ENCODE measurements at regions not wholly inside any gene's neighbourhood (a gene's known extent, or its start where the extent isn't known, plus 50 kb on each side); places are given as distances from the start of the nearest gene placed in this dataset.

DNA sequence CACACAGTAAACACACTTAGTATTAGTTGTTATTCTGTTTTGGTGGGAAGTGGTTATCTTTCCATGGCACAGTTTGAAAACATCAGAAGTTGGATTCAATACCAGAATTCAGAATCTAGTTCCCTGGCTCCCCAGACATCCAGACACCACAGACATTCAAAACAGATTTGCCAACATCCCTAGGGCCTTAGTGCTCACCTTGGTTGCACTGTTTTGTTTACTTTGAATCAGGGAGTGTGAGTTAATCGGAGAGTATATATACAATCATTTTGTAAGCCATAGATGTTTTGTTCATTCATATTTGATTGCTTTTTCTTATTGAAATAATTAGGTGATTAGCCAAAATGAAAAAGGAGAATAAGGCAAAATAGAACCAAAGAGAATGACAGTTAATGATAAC is 324.7 kb upstream of the CLNK start:
- Histone ChIP-seq H3K36me3 (no peaks in the 10 kb centered on the region), H3K27me3 (no peaks in the 10 kb centered on the region), H3K27ac (no peak overlapping the region), H3K4me1 (no peaks in the 10 kb centered on the region), H3K9me3 (peaks cover 0 to 11% (median 0%) of the 10 kb centered on the region in 3 donors), H3K4me3 (no peak overlapping the region)
- TF ChIP-seq POLR2A (IDR thresholded peaks at IDR 0.05) (no peak), EP300 (IDR thresholded peaks at IDR 0.05) (no peak)
- TF ChIP-seq, protein P1, sequence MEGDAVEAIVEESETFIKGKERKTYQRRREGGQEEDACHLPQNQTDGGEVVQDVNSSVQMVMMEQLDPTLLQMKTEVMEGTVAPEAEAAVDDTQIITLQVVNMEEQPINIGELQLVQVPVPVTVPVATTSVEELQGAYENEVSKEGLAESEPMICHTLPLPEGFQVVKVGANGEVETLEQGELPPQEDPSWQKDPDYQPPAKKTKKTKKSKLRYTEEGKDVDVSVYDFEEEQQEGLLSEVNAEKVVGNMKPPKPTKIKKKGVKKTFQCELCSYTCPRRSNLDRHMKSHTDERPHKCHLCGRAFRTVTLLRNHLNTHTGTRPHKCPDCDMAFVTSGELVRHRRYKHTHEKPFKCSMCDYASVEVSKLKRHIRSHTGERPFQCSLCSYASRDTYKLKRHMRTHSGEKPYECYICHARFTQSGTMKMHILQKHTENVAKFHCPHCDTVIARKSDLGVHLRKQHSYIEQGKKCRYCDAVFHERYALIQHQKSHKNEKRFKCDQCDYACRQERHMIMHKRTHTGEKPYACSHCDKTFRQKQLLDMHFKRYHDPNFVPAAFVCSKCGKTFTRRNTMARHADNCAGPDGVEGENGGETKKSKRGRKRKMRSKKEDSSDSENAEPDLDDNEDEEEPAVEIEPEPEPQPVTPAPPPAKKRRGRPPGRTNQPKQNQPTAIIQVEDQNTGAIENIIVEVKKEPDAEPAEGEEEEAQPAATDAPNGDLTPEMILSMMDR (IDR thresholded peaks at IDR 0.05): no peak
- no peak for ATAC-seq
- WGBS, 2 donors (ENCODE audit: low coverage in 1 of 2): 33% methylated on average over 1 of the region's 1 CpG

DNA sequence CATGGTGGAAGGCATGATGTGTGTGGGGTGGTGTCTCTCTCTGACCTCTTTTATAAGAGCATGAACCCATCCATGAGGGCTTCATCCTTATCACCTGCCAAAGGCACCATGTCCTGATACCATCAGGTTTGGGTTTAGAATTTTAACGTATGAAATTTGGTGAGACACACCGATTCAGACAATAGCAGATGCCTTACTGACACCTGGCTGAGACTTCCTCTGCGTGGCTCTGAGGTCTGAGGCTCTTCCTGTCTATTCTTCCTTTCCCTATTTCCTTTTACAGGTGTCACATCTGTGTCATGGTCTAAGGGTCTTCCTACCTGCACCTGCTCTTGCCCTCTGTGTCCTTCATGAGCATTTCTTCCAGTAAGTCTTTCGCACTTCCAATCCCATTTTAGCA is 320.7 kb upstream of the CLNK start:
- ATAC-seq: no peak
- WGBS, 2 donors (ENCODE audit: low coverage in 1 of 2): 85 to 88% methylated on average over 4 of the region's 4 CpGs
- Histone ChIP-seq H3K4me3 (no peak overlapping the region), H3K27me3 (no peaks in the 10 kb centered on the region), H3K9me3 (peaks cover 0 to 11% (median 0%) of the 10 kb centered on the region in 3 donors), H3K36me3 (no peaks in the 10 kb centered on the region), H3K4me1 (no peaks in the 10 kb centered on the region), H3K27ac (no peak overlapping the region)
- TF ChIP-seq POLR2AphosphoS5 (IDR thresholded peaks at IDR 0.05): no peak
- no peak for TF ChIP-seq EP300 (IDR thresholded peaks at IDR 0.05)
- TF ChIP-seq, protein P1 (IDR thresholded peaks at IDR 0.05): no peak

DNA sequence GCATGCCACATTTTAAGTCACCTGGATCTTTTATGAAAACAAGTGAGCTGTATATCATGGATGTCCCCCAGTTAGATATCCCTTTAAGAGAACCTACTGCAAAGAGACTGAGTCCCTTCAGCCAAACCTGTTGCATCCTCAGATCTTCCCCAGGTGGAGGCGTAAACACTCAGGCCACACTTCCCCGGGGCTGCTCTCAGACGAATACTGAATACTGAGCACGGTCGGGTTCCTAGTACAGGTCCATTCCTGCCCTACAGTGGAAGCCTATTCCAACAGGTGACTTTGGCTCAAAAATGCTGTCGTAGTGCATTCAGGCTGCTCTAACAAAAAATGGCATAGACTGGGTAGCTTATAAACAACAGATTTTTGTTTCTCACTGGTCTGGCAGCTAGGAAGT is 320.2 kb upstream of the CLNK start:
- Histone ChIP-seq H3K36me3 (no peaks in the 10 kb centered on the region), H3K27ac (no peak overlapping the region), H3K4me3 (no peak overlapping the region), H3K27me3 (no peaks in the 10 kb centered on the region), H3K9me3 (peaks cover 0 to 11% (median 0%) of the 10 kb centered on the region in 3 donors), H3K4me1 (no peaks in the 10 kb centered on the region)
- WGBS, 2 donors (ENCODE audit: low coverage in 1 of 2): 83% methylated on average over 1 of the region's 6 CpGs; no CpG with 5 or more reads in 1 of the 2 donors
- no peak for ATAC-seq
- TF ChIP-seq POLR2AphosphoS5 (IDR thresholded peaks at IDR 0.05) (no peak), EP300 (IDR thresholded peaks at IDR 0.05) (no peak), POLR2A (IDR thresholded peaks at IDR 0.05) (no peak)
- TF ChIP-seq, protein P1 (IDR thresholded peaks at IDR 0.05): no peak

DNA sequence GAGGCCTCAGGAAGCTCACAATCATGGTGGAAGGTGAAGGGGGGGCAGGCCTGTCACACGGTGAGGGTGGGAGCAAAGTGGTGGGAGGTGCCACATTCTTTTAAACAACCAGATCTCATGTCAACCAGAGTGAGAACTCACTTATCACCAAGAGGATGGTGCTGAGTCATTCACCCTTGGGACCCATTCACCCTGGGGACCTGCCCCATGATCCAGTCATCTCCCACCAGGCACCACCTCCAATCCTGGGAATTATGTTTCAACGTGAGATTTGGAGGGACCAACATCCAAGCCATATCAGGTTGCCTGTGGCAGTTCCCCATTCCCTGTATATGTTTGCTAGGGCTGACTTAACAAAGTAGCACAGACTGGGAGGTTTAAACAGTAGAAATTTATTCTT is 318.4 kb upstream of the CLNK start:
- no peak for ATAC-seq
- H3K36me3 ChIP-seq: no peaks in the 10 kb centered on the region
- H3K4me3 ChIP-seq: no peak overlapping the region
- 63 to 69% methylated on average over 2 of the region's 2 CpGs for WGBS, 2 donors (ENCODE audit: low coverage in 1 of 2)
- H3K4me1 ChIP-seq: no peaks in the 10 kb centered on the region
- TF ChIP-seq POLR2A (IDR thresholded peaks at IDR 0.05): no peak
- TF ChIP-seq POLR2AphosphoS5 (IDR thresholded peaks at IDR 0.05): no peak
- TF ChIP-seq, protein P1 (IDR thresholded peaks at IDR 0.05): no peak
- no peak for TF ChIP-seq EP300 (IDR thresholded peaks at IDR 0.05)
- no peaks in the 10 kb centered on the region for H3K27me3 ChIP-seq
- H3K27ac ChIP-seq: no peak overlapping the region
- no peaks in the 10 kb centered on the region for H3K9me3 ChIP-seq

DNA sequence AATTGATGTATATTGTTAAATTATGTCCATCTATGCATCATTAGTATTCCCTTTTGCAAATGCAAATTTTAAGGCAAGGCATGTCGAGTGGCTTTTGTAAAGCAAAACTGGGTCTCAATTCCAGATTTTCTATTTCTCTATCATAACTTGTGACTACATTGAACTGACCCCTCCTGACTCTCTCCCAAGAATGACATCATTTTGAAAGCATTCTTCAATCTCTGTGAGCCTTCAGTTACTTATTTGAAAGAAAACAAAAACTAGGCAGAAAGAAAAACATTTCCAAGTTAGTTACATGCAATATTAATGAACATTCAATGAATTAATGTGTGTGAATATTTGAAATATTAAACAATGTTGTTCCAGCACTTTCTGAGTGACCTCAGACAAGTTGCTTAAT is 314.3 kb upstream of the CLNK start:
- no peaks in the 10 kb centered on the region for H3K4me1 ChIP-seq
- H3K36me3 ChIP-seq: no peaks in the 10 kb centered on the region
- no peak for ATAC-seq
- H3K9me3 ChIP-seq: no peaks in the 10 kb centered on the region
- H3K27me3 ChIP-seq: no peaks in the 10 kb centered on the region
- no peak for TF ChIP-seq POLR2A (IDR thresholded peaks at IDR 0.05)
- TF ChIP-seq POLR2AphosphoS5 (IDR thresholded peaks at IDR 0.05): no peak
- TF ChIP-seq EP300 (IDR thresholded peaks at IDR 0.05): no peak
- TF ChIP-seq, protein P1 (IDR thresholded peaks at IDR 0.05): no peak
- H3K27ac ChIP-seq: no peak overlapping the region
- WGBS, 2 donors (ENCODE audit: low coverage in 1 of 2): 38 to 69% methylated on average over 1 of the region's 1 CpG
- no peak overlapping the region for H3K4me3 ChIP-seq

Data from gastroesophageal sphincter (tissue), 4 donors.